Type B pancreatic cell (in vitro differentiated cells): ENCODE measurements at regions not wholly inside any gene's neighbourhood (a gene's known extent, or its start where the extent isn't known, plus 50 kb on each side); places are given as distances from the start of the nearest gene placed in this dataset.

Experiments used
- DNase-seq: peaks from one replicate; pipeline ENCODE4 v3.0.0; 2021; ENCODE audit warnings: mixed read lengths; ENCODE audit not compliant: unreplicated experiment; ENCODE audit errors: extremely low spot score
- H3K27ac Mint-ChIP-seq: 2 replicates; pipeline ENCODE4 v1.8.0; 2021; ENCODE audit warnings: mild to moderate bottlenecking, mixed read lengths
- H3K27me3 Mint-ChIP-seq: 2 replicates; pipeline ENCODE4 v1.8.0; 2021; ENCODE audit warnings: mixed read lengths
- H3K36me3 Mint-ChIP-seq: 2 replicates; pipeline ENCODE4 v1.8.0; 2021; ENCODE audit warnings: mixed read lengths
- H3K4me1 Mint-ChIP-seq: one replicate; pipeline ENCODE4 v1.8.0; 2021; ENCODE audit warnings: mixed read lengths; ENCODE audit not compliant: unreplicated experiment
- H3K4me3 Mint-ChIP-seq: 2 replicates; pipeline ENCODE4 v1.8.0; 2021; ENCODE audit warnings: mild to moderate bottlenecking, mixed read lengths
- H3K9me3 Mint-ChIP-seq: 2 replicates; pipeline ENCODE4 v1.8.0; 2021; ENCODE audit warnings: mixed read lengths
- TF ChIP-seq, protein P1 (sequence below): fragments of 200-600 bp; sonication (generic); conservative IDR thresholded peaks from 2 replicates; pipeline ENCODE4 v1.5.0; 2021; ENCODE audit warnings: antibody characterized with exemption, mild to moderate bottlenecking

DNA sequence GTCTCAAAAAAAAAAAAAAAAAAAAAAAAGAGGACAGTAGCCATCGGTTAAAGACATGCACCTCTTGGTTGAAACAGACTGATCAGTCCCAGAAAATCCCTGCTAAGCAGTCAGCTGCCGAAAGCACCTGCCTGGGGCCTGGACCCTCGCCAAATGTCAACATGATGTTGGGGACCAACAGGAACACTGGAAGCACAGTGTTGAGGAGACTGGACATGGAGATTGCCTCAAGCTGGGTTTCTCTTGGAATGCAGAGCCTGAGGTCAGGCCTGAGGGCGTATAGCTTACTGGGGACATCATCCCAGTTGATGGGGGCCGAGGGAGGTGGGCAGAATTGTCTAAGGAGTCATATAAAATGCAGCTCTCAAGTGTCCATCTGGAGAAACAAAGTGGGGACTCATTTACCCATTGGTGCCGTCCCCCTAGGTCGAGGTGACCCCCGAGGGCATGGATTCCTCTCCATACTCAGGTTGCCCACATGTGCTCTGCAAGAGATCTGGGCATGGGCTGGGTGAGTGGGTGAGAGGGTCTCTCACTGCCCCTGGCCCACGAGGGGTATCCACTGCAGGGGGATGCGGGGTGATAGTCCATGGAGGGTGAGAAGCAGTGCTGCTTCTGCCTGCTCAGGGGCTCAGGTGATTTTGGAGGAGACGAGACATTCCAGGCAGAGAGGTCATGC, 164.5 kb downstream of the URI1 start:
- DNase-seq = no peak
- Mint-ChIP-seq H3K27ac (no peak overlapping the region), H3K4me3 (no peak overlapping the region), H3K36me3 (no peaks in the 10 kb centered on the region), H3K27me3 (no peaks in the 10 kb centered on the region), H3K9me3 (no peaks in the 10 kb centered on the region), H3K4me1 (peaks cover 3% of the 10 kb centered on the region)
- TF ChIP-seq, protein P1, sequence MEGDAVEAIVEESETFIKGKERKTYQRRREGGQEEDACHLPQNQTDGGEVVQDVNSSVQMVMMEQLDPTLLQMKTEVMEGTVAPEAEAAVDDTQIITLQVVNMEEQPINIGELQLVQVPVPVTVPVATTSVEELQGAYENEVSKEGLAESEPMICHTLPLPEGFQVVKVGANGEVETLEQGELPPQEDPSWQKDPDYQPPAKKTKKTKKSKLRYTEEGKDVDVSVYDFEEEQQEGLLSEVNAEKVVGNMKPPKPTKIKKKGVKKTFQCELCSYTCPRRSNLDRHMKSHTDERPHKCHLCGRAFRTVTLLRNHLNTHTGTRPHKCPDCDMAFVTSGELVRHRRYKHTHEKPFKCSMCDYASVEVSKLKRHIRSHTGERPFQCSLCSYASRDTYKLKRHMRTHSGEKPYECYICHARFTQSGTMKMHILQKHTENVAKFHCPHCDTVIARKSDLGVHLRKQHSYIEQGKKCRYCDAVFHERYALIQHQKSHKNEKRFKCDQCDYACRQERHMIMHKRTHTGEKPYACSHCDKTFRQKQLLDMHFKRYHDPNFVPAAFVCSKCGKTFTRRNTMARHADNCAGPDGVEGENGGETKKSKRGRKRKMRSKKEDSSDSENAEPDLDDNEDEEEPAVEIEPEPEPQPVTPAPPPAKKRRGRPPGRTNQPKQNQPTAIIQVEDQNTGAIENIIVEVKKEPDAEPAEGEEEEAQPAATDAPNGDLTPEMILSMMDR = no peak

DNA sequence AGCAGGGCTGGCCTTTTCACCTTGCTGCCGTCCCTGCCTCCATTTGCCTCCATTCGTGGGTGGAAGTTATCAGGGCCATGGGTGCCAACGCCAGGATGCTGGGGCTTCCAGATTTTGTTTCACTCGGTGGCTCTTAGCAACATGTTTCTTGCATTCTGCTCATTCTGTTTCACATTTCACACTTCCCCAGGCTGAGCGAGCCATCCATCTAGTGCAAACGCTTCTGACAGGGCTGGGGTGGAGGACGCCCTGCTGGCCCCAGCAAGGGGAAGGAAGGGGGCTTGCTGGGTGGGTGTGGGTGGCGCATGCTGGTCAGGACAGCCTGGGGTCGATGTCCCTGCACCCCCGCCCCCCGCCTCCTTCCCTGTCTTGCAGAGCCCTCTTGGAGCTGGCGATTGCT, 165.2 kb downstream of the URI1 start:
- no peaks in the 10 kb centered on the region for H3K36me3 Mint-ChIP-seq
- H3K4me3 Mint-ChIP-seq = no peak overlapping the region
- H3K27ac Mint-ChIP-seq = no peak overlapping the region
- TF ChIP-seq, protein P1 = no peak
- H3K9me3 Mint-ChIP-seq = no peaks in the 10 kb centered on the region
- no peak for DNase-seq
- H3K27me3 Mint-ChIP-seq = no peaks in the 10 kb centered on the region
- peaks cover 3% of the 10 kb centered on the region for H3K4me1 Mint-ChIP-seq

DNA sequence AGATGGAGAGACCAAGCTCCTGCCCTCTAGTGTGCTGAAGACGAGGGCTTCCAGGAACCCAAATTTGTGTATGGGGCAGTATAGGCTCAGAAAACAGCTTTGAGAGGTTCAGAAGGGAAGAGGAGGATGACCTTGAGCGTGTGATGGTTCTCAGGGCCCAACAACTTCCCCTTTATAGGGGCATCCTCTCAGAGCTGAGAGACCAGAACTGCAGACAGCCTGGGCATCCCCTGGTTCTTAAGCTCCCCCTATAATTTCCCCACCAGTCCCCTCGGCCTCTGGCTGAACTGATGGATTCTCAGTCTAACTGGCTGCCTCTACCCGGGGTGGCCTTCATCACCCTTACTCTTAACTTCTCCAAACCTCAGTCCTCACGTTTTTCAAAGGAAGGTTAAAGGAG, 167.5 kb downstream of the URI1 start:
- TF ChIP-seq, protein P1 = no peak
- Mint-ChIP-seq H3K27ac (no peak overlapping the region), H3K27me3 (peaks cover 5% of the 10 kb centered on the region), H3K4me1 (peaks cover 8% of the 10 kb centered on the region), H3K4me3 (no peak overlapping the region), H3K36me3 (no peaks in the 10 kb centered on the region), H3K9me3 (no peaks in the 10 kb centered on the region)
- DNase-seq = no peak

DNA sequence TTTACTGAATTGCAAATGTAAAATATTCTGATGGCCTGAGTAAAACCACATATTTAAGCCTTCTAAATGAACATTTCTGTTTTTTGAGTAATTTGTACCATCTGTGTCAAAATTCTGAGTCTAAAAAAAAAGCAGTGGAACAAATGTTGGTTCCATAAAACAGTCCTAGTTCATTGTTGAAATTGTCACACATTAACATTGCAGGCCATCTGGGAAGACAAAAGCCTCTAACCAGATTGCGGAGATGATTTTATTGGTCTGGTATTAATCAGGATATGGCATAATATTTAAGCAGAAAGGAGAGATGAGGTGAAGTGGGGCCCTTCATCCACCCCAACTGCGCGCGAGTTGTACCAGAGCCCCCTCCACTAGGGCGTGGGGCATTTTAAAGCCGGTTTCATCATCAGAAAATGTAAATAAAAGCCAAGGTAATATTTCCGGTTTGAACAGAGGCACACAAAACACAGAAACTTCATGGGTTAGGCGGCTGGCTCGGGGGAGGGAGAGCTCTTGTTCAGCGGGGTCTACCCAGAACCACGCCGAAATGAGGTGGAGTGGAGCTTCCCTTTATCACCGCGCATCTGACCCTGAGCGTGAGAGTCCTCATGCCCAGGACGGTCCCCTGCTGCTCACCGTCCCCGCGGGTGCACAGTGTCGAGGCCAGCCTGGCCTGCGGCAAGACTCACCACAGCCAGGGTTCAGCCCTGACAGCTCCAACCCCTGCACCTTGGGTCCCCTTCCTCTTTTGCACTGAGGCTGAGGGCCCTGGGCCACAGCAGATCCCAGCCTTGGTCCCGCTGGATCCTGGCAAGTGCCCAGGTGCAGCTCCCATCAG, 169.2 kb downstream of the URI1 start:
- H3K9me3 Mint-ChIP-seq = no peaks in the 10 kb centered on the region
- no peak for DNase-seq
- peaks cover 5% of the 10 kb centered on the region for H3K27me3 Mint-ChIP-seq
- H3K36me3 Mint-ChIP-seq = no peaks in the 10 kb centered on the region
- TF ChIP-seq, protein P1 = no peak
- no peak overlapping the region for H3K4me3 Mint-ChIP-seq
- peaks cover 8% of the 10 kb centered on the region for H3K4me1 Mint-ChIP-seq
- H3K27ac Mint-ChIP-seq = no peak overlapping the region

DNA sequence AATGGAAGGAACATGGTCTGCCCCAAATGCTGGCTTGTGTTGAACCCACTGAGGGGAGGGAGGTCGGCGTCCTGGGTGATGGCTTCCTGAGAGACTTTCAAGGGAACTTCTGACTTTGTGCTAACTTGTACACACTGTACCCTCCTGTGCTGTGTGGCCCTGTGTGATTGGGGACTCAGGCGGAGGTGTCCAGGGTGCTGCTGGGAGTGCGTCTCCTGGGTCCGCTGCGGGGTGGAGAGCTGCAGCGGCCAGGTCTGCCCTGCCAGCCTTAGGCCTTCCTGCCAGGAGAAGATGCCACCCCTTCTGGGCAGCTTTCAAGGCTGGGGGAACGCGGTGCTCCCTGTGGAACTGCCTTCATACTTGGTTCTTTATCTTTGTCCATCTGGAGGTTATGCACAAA, 170.1 kb downstream of the URI1 start:
- no peak overlapping the region for H3K27ac Mint-ChIP-seq

More for the DNA sequence above, 170.1 kb downstream of the URI1 start:
- H3K4me3 Mint-ChIP-seq = no peak overlapping the region
- no peak for DNase-seq
- no peaks in the 10 kb centered on the region for H3K9me3 Mint-ChIP-seq
- TF ChIP-seq, protein P1 = no peak
- H3K27me3 Mint-ChIP-seq = peaks cover 5% of the 10 kb centered on the region
- H3K36me3 Mint-ChIP-seq = no peaks in the 10 kb centered on the region
- H3K4me1 Mint-ChIP-seq = peaks cover 8% of the 10 kb centered on the region
